Forelimb muscle (tissue), 1 donor: ENCODE measurements at regions not wholly inside any gene's neighbourhood (a gene's known extent, or its start where the extent isn't known, plus 50 kb on each side); places are given as distances from the start of the nearest gene placed in this dataset.

Source experiments
- DNase-seq: peaks from one replicate; pipeline ENCODE4 v3.0.0-alpha.2; 2013; ENCODE audit warnings: low read depth

GRCh38 chr12:45669792-45670191 is 59.7 kb upstream of the ARID2 start:
- no peak for DNase-seq

GRCh38 chr12:45670346-45671065 is 59.0 kb upstream of the ARID2 start:
- DNase-seq = no peak

- no peak for DNase-seq
Measured at GRCh38 chr12:45671254-45671653, 58.3 kb upstream of the ARID2 start.

- DNase-seq = no peak
Measured at GRCh38 chr12:45674181-45674977, 55.1 kb upstream of the ARID2 start.

- no peak for DNase-seq
Measured at GRCh38 chr12:45675534-45675933, 54.0 kb upstream of the ARID2 start.
